ENCODE measurements at regions not wholly inside any gene's neighbourhood (a gene's known extent, or its start where the extent isn't known, plus 50 kb on each side); places are given as distances from the start of the nearest gene placed in this dataset.

GRCh38 chr12:11961686-11962085 lies 109.1 kb upstream of the BCL2L14 start:
- TF ChIP-seq CTCF (conservative IDR thresholded peaks at IDR 0.05; ENCODE audit: low read depth, low read length): no peak
- no peak for TF ChIP-seq EZH2 (IDR thresholded peaks at IDR 0.05; ENCODE audit: borderline replicate concordance, low read depth, low read length, poor library complexity, severe bottlenecking)

Measured in A673 (cell line).